CD4-positive, alpha-beta memory T cell (primary cell): ENCODE measurements at regions not wholly inside any gene's neighbourhood (a gene's known extent, or its start where the extent isn't known, plus 50 kb on each side); places are given as distances from the start of the nearest gene placed in this dataset.

Experiments used
- CTCF ChIA-PET: fragments of 350-600 bp; sonication (Branson Sonifier 250); formaldehyde crosslinking; loops from one replicate; lab custom pipeline; 2021; ENCODE audit warnings: inconsistent platforms; ENCODE audit not compliant: partially characterized antibody; lab: Charles Lee
- POLR2A ChIA-PET: fragments of 350-600 bp; sonication (Branson Sonifier 250); formaldehyde crosslinking; loops from one replicate; lab custom pipeline; 2021; ENCODE audit not compliant: partially characterized antibody; lab: Charles Lee
- DNase-seq, 5 donors: peaks; one replicate each; pipeline versions ENCODE4 v3.0.0 to v3.0.0-alpha.2; 2020 to 2022; ENCODE audit warnings: mixed read lengths in 1 of 5
- H3K27ac ChIP-seq: one replicate; pipeline ENCODE4 v1.7.0; 2013; ENCODE audit warnings: low read depth, low read length
- H3K27me3 ChIP-seq: 2 replicates; pipeline ENCODE4 v1.7.0; 2013; ENCODE audit warnings: mild to moderate bottlenecking, low read length, moderate library complexity; ENCODE audit not compliant: insufficient read depth
- H3K36me3 ChIP-seq: 2 replicates; pipeline ENCODE4 v1.7.0; 2013; ENCODE audit warnings: mild to moderate bottlenecking, low read length, moderate library complexity; ENCODE audit not compliant: insufficient read depth
- H3K4me1 ChIP-seq: 2 replicates; pipeline ENCODE4 v1.7.0; 2013; ENCODE audit warnings: mild to moderate bottlenecking, low read length, moderate library complexity; ENCODE audit not compliant: insufficient read depth
- H3K4me3 ChIP-seq, 2 donors: one replicate each; pipeline ENCODE4 v1.7.0; 2013; ENCODE audit warnings: low read length in 2 of 2, mild to moderate bottlenecking in 1 of 2
- H3K9me3 ChIP-seq, 2 donors: one replicate each; pipeline ENCODE4 v1.7.0; 2013; ENCODE audit warnings: low read length in 2 of 2, control low read depth in 1 of 2; ENCODE audit not compliant: control insufficient read depth in 1 of 2
- H3K27ac Mint-ChIP-seq, 7 donors: one replicate each; pipeline ENCODE4 v1.8.0; 2020 to 2021; ENCODE audit warnings: mixed read lengths in 7 of 7, mild to moderate bottlenecking in 6 of 7, inconsistent platforms in 3 of 7, moderate library complexity in 3 of 7
- H3K27me3 Mint-ChIP-seq, 2 donors: one replicate each; pipeline ENCODE4 v1.8.0; 2020 to 2021; ENCODE audit warnings: mixed read lengths in 2 of 2
- H3K36me3 Mint-ChIP-seq, 2 donors: one replicate each; pipeline ENCODE4 v1.8.0; 2020 to 2021; ENCODE audit warnings: mixed read lengths in 2 of 2, inconsistent platforms in 1 of 2, mild to moderate bottlenecking in 1 of 2
- H3K4me1 Mint-ChIP-seq, 4 donors: one replicate each; pipeline ENCODE4 v1.8.0; 2020 to 2021; ENCODE audit warnings: mixed read lengths in 4 of 4, mild to moderate bottlenecking in 1 of 4
- H3K4me3 Mint-ChIP-seq, 8 donors: one replicate each; pipeline ENCODE4 v1.8.0; 2020 to 2021; ENCODE audit warnings: mixed read lengths in 8 of 8, mild to moderate bottlenecking in 7 of 8, moderate library complexity in 6 of 8, inconsistent platforms in 3 of 8
- H3K9me3 Mint-ChIP-seq, 8 donors: one replicate each; pipeline ENCODE4 v1.8.0; 2020 to 2021; ENCODE audit warnings: mixed read lengths in 8 of 8, mild to moderate bottlenecking in 5 of 8, inconsistent platforms in 3 of 8, moderate library complexity in 1 of 8
- intact Hi-C: fragments of 100-400 bp; cut with micrococcal nuclease; formaldehyde crosslinking; loops from one replicate; pipeline ENCODE4 v1.15.1; 2023

DNA sequence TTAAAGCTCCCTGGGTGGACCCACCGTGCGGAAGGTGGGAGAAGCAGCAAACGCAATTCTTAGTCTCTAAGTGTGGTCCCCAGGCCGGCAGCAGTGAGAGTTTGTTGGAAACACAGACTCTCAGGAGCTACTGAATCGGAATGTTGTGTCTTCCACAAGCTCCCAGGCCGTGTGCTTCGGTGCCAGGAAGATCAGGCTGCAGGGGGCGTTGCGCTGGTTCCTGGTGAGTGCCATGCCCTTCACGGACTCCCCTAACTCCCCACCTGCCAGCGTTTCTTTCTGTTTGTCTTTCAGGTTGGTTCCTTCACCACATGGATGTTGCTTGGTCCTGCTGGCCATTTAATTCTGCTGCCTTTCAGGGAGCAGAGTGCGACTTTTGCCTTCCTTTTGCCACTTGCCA lies 91.2 kb upstream of the PITRM1 start:
- H3K4me1 ChIP-seq = no peaks in the 10 kb centered on the region
- H3K4me3 Mint-ChIP-seq = no peak overlapping the region
- no peaks in the 10 kb centered on the region for H3K27me3 ChIP-seq
- ChIA-PET CTCF (no interaction called here), POLR2A (no interaction called here)
- intact Hi-C loops = no loop called here
- H3K36me3 Mint-ChIP-seq = no peaks in the 10 kb centered on the region
- H3K27me3 Mint-ChIP-seq = peaks cover 6 to 17% of the 10 kb centered on the region in 2 donors
- no peak overlapping the region for H3K4me3 ChIP-seq
- no peak for DNase-seq
- H3K9me3 Mint-ChIP-seq = no peaks in the 10 kb centered on the region
- H3K4me1 Mint-ChIP-seq = peaks cover 0 to 5% (median 0%) of the 10 kb centered on the region in 4 donors
- H3K27ac ChIP-seq = no peak overlapping the region
- no peaks in the 10 kb centered on the region for H3K36me3 ChIP-seq
- H3K27ac Mint-ChIP-seq = no peak overlapping the region
- H3K9me3 ChIP-seq = no peaks in the 10 kb centered on the region

DNA sequence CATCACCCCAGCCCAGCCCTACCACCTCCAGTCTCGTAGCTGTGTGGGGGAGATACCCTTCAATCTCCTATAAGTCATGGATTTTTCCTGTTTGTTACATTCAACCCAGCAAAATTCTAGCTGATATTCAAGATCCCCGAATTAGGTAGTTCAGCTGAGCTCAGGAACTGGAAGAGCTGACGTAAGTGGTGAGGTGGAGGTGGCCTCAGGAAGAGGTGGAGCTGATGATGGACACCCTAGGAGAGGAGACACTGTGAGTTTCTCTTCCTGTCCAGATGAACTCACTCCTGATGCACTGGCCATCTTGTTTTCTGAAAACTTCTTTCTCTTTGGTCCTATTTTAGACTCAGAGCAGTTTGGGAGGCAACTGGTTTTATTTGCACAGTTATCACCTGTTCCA lies 90.5 kb upstream of the PITRM1 start:
- Histone ChIP-seq H3K27ac (no peak overlapping the region), H3K27me3 (no peaks in the 10 kb centered on the region), H3K4me3 (no peak overlapping the region), H3K9me3 (no peaks in the 10 kb centered on the region), H3K36me3 (no peaks in the 10 kb centered on the region), H3K4me1 (no peaks in the 10 kb centered on the region)
- POLR2A ChIA-PET = no interaction called here
- H3K9me3 Mint-ChIP-seq = no peaks in the 10 kb centered on the region
- H3K36me3 Mint-ChIP-seq = no peaks in the 10 kb centered on the region
- H3K4me3 Mint-ChIP-seq = no peak overlapping the region
- CTCF ChIA-PET = no interaction called here
- peaks cover 0 to 5% (median 0%) of the 10 kb centered on the region in 4 donors for H3K4me1 Mint-ChIP-seq
- intact Hi-C loops = no loop called here
- peaks cover 6 to 17% of the 10 kb centered on the region in 2 donors for H3K27me3 Mint-ChIP-seq
- no peak for DNase-seq
- H3K27ac Mint-ChIP-seq = no peak overlapping the region

DNA sequence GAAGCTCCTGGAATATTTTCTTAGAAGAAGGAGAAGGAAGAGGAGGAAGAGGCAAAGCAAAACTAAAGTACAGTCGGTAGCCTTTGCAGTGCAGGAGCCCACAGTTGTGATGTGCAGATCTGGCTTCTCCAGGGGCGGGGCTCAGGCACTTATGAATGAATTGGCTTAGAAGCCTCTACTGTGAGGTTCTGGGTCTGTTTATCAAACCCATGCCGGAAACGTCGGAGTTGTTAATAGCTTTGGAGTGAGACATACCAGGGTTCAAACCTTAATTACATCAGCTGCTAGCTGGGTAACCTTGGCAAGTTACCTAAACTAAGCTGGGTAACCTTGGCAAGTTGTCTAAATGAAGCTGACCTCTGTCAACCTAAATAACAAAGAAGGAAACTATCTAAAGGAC lies 89.3 kb upstream of the PITRM1 start:
- no peaks in the 10 kb centered on the region for H3K9me3 Mint-ChIP-seq
- H3K4me3 ChIP-seq = no peak overlapping the region
- no peaks in the 10 kb centered on the region for H3K27me3 ChIP-seq
- intact Hi-C loops = no loop called here
- DNase-seq = no peak
- no peak overlapping the region for H3K27ac Mint-ChIP-seq
- no peaks in the 10 kb centered on the region for H3K4me1 ChIP-seq
- no peak overlapping the region for H3K4me3 Mint-ChIP-seq
- POLR2A ChIA-PET = no interaction called here
- no peak overlapping the region for H3K27ac ChIP-seq
- H3K36me3 Mint-ChIP-seq = no peaks in the 10 kb centered on the region
- H3K27me3 Mint-ChIP-seq = peaks cover 7 to 17% of the 10 kb centered on the region in 2 donors
- peaks cover 0 to 5% (median 0%) of the 10 kb centered on the region in 4 donors for H3K4me1 Mint-ChIP-seq
- H3K36me3 ChIP-seq = no peaks in the 10 kb centered on the region
- H3K9me3 ChIP-seq = no peaks in the 10 kb centered on the region
- CTCF ChIA-PET = no interaction called here

DNA sequence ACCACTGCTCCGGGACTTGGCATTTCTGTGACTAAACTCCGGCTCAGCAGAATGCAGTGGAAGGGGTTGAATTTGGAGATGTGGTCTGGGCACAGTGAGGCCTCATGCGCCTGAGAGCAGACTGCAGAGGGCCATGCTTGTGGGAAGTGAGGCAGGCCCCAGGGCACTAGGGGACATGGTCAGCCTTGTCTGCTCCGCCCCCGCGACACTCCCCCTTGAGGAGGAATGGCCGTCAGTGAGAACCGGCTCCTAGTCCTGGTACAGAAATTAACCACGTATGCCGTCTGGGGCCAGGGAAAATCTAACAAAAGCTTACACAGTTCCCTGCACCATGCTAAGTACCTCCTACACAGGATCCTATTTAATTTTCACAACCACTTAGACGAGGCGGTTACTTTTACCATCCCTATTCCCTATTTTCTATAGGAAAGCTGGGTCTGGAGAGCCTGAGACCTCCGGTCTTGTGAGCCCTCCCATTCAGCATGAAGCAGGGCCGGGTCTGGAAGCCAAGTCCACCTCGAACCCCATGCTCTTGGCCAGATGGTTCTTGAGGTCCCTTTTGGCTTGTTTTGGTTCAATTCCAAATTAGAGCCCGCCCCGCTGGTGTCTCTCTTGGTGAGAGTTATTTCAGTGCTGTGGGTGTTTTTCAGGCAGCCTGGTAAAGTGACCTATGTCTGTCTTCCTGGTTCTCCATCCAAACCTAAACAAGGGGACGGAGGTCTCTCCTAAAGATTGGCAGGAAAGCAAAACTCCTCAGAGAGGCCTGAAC lies 87.7 kb upstream of the PITRM1 start:
- Histone ChIP-seq H3K4me3 (no peak overlapping the region), H3K27me3 (no peaks in the 10 kb centered on the region), H3K4me1 (no peaks in the 10 kb centered on the region), H3K9me3 (no peaks in the 10 kb centered on the region), H3K27ac (no peak overlapping the region), H3K36me3 (no peaks in the 10 kb centered on the region)
- Mint-ChIP-seq H3K4me3 (no peak overlapping the region), H3K27me3 (peaks cover 5 to 9% of the 10 kb centered on the region in 2 donors), H3K9me3 (no peaks in the 10 kb centered on the region), H3K27ac (no peak overlapping the region), H3K36me3 (no peaks in the 10 kb centered on the region), H3K4me1 (peaks cover 0 to 2% (median 0%) of the 10 kb centered on the region in 4 donors)
- ChIA-PET POLR2A (no interaction called here), CTCF (no interaction called here)
- intact Hi-C loops = no loop called here
- no peak for DNase-seq

DNA sequence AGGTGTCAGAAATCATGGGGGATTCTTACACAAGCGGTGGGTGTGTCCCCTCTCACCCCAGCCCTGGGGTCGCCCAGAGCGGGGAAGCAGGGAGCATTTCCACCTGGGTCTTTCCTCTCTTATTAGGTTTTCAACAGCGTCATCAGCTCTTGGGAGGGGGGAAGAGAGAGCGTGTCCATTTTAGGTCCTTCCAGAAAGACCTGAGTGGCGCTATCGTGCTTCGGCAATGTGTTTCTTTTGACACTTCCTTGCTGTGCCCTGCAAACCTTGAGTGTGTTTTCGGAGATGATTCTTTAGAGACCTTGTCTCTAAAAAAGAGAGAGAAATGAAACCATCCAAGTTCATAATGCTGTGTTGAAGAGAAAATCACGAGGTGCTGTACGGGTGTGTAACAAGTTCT lies 86.9 kb upstream of the PITRM1 start:
- no peak overlapping the region for H3K27ac Mint-ChIP-seq
- CTCF ChIA-PET = no interaction called here

DNA sequence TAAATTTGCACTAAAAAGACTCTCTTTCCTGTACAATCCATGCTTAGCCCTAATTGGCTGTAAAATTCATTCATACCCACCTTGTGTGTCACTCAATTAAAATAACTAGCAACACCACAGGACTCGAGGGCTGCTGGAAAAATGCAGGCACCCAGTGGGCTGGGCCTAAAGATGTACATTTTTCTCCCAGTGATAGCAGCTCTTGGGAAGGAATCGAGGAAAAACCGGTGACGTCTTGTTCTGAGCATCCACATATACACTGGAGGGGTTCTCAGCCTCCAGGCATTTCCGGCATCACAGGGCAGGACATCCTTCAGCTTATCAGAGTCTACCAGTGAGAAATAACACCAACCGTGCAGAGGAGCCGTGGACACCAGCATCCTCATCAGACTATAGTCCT lies 85.8 kb upstream of the PITRM1 start:
- Mint-ChIP-seq H3K36me3 (no peaks in the 10 kb centered on the region), H3K27ac (no peak overlapping the region), H3K9me3 (no peaks in the 10 kb centered on the region), H3K27me3 (peaks cover 8% of the 10 kb centered on the region in 2 donors), H3K4me1 (no peaks in the 10 kb centered on the region), H3K4me3 (no peak overlapping the region)
- H3K27me3 ChIP-seq = no peaks in the 10 kb centered on the region
- POLR2A ChIA-PET = interaction anchor here (1.3 kb wide), 1 partner anchor 25 kb away, joined by 3 read pairs; no protein-coding TSS in a partner anchor
- no peak overlapping the region for H3K4me3 ChIP-seq
- no peak overlapping the region for H3K27ac ChIP-seq
- intact Hi-C loops = no loop called here
- CTCF ChIA-PET = no interaction called here
- H3K36me3 ChIP-seq = no peaks in the 10 kb centered on the region
- H3K4me1 ChIP-seq = no peaks in the 10 kb centered on the region
- no peaks in the 10 kb centered on the region for H3K9me3 ChIP-seq
- no peak for DNase-seq

More for the DNA sequence above, 86.9 kb upstream of the PITRM1 start:
- H3K36me3 Mint-ChIP-seq = no peaks in the 10 kb centered on the region
- H3K4me1 Mint-ChIP-seq = peaks cover 0 to 2% (median 0%) of the 10 kb centered on the region in 4 donors
- H3K9me3 Mint-ChIP-seq = no peaks in the 10 kb centered on the region
- no peaks in the 10 kb centered on the region for H3K36me3 ChIP-seq
- no peak overlapping the region for H3K27ac ChIP-seq
- intact Hi-C loops = no loop called here
- no peak overlapping the region for H3K4me3 ChIP-seq
- H3K27me3 Mint-ChIP-seq = peaks cover 7 to 8% of the 10 kb centered on the region in 2 donors
- H3K4me1 ChIP-seq = no peaks in the 10 kb centered on the region
- no peaks in the 10 kb centered on the region for H3K9me3 ChIP-seq
- no peak for DNase-seq
- H3K4me3 Mint-ChIP-seq = no peak overlapping the region
- POLR2A ChIA-PET = no interaction called here
- H3K27me3 ChIP-seq = no peaks in the 10 kb centered on the region

DNA sequence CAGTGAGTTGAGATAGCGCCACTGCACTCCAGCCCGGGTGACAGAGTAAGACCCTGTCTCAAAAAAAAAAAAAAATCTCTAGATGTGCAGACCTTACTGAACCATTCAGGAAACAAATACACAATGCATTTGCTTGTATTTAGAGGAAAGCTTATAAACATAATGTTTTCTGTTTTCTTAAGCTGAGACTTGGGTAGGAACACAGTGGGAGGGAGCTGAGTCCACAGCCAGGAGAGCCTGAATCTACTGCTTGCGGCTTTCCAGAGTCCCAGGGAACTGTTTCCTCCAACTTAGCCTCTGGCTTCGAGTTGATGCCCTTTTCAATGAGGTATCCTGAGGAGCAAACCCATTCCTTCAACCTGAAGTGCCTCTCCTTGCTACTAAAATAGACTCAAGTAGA lies 83.0 kb upstream of the PITRM1 start:
- no peak overlapping the region for H3K4me3 Mint-ChIP-seq
- ChIA-PET POLR2A (interaction anchor here (1.7 kb wide), 1 partner anchor 13 kb away, joined by 3 read pairs; no protein-coding TSS in a partner anchor), CTCF (interaction anchor here (0.7 kb wide), 1 partner anchor 52 kb away, joined by 4 read pairs; no protein-coding TSS in a partner anchor)
- H3K27me3 ChIP-seq = no peaks in the 10 kb centered on the region
- DNase-seq = no peak
- H3K36me3 ChIP-seq = no peaks in the 10 kb centered on the region
- H3K4me1 Mint-ChIP-seq = no peaks in the 10 kb centered on the region
- intact Hi-C loops = no loop called here
- no peak overlapping the region for H3K27ac Mint-ChIP-seq
- no peaks in the 10 kb centered on the region for H3K9me3 ChIP-seq
- H3K36me3 Mint-ChIP-seq = no peaks in the 10 kb centered on the region
- H3K4me1 ChIP-seq = no peaks in the 10 kb centered on the region
- H3K4me3 ChIP-seq = no peak overlapping the region
- H3K27ac ChIP-seq = no peak overlapping the region
- peaks cover 13% of the 10 kb centered on the region in 2 donors for H3K27me3 Mint-ChIP-seq
- no peaks in the 10 kb centered on the region for H3K9me3 Mint-ChIP-seq
